ENCODE measurements at regions not wholly inside any gene's neighbourhood (a gene's known extent, or its start where the extent isn't known, plus 50 kb on each side); places are given as distances from the start of the nearest gene placed in this dataset.

DNA sequence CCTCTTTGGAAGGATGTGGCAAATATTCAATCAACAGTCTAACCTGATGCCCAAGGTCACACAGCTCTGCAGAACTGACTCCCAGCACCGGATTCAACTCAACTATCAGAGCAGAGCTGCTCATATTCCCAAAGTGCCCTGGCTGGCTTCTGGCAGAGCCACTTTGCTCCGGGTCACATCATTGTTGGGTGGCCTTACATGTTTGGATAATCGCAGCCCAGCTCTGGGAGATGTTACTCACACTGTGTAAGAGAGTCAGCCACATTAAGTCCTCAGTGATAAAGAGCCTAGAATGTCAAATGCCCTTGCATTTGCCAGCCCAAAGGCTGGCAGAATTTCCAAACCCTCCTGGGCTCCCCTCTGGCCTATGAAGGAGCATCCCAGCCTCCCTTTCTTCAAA lies 79.8 kb upstream of the PDE1C start:
- TF ChIP-seq, protein P1, sequence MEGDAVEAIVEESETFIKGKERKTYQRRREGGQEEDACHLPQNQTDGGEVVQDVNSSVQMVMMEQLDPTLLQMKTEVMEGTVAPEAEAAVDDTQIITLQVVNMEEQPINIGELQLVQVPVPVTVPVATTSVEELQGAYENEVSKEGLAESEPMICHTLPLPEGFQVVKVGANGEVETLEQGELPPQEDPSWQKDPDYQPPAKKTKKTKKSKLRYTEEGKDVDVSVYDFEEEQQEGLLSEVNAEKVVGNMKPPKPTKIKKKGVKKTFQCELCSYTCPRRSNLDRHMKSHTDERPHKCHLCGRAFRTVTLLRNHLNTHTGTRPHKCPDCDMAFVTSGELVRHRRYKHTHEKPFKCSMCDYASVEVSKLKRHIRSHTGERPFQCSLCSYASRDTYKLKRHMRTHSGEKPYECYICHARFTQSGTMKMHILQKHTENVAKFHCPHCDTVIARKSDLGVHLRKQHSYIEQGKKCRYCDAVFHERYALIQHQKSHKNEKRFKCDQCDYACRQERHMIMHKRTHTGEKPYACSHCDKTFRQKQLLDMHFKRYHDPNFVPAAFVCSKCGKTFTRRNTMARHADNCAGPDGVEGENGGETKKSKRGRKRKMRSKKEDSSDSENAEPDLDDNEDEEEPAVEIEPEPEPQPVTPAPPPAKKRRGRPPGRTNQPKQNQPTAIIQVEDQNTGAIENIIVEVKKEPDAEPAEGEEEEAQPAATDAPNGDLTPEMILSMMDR (IDR thresholded peaks at IDR 0.05), result no peak
- TF ChIP-seq EP300 (IDR thresholded peaks at IDR 0.05) (no peak), POLR2A (IDR thresholded peaks at IDR 0.05) (no peak)

Data from suprapubic skin (tissue), 3 donors.